ENCODE measurements at regions not wholly inside any gene's neighbourhood (a gene's known extent, or its start where the extent isn't known, plus 50 kb on each side); places are given as distances from the start of the nearest gene placed in this dataset.

DNA sequence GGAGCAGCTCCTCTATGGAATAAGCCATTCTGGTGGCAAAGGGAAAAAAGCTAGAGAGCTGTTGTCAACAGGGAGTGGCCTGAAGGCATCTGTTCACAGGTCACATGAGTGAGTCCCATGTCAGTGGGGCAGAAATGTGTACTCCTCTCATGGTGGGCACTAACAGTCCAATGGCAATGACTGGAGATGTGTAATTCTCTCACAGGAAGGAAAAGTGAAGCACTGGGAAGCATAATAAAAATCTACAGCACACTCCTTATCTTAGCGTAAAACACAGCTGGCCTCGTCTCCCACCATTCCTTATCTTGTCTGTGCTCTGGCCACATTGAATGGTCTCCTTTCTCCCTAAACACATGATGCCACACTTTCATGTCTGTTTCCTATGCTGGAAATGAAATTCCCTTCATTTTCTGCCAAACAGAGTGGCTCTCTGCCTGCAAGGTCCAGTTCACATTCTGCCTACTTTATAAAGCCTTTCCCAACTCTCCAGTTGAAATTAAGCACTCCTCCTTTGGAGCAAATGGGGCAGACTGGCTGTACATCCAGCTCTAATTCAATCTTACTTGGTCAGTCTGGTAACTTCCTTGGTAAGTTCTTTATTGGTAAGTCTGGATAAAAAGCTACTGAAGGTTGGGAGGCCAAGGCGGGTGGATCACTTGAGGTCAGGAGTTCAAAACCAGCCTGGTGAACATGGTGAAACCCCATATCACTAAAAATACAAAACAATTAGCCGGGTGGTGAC lies 139.8 kb downstream of the RPL22L1 start:
- DNase-seq (ENCODE audit: low read depth) = no peak

DNA sequence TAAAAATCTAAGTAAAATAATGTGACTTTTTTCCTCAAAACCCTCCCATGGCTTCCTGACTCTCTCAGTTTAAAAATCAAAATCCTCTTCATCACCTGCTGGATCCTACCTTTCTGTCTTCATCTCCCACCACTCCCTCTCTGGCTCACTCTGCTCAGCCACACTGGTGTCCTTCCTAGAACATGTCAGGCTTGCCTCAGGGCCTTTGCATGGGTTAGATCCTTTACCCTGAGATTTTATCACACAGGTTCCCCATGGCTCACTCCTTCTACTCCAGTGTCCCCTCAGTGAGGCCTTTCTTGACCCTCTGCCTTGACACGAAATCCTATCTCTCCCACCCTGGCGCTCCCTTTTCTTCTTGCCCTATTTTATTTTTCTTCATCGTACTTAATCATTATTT lies 141.8 kb downstream of the RPL22L1 start:
- DNase-seq (ENCODE audit: low read depth) = no peak

DNA sequence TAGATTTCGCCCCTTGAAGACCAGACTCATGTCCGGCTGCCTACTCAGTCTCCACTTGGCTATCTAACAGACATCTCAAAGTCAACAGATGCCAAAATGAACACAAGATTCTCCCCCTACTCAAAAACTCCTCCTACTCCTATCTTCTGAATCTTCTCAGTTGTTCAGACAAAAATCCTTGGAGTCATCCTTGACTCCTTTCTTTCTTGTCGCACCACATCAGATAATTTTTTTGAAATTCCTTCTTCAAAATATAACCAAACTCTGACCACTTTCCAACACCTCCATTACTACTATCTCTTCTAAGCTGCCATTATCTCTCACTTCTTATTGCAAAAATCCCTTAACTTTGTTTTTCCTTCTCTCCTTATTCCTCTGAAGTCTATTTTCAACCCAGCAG lies 141.9 kb upstream of the SLC7A14 start:
- no peak for DNase-seq (ENCODE audit: low read depth)

DNA sequence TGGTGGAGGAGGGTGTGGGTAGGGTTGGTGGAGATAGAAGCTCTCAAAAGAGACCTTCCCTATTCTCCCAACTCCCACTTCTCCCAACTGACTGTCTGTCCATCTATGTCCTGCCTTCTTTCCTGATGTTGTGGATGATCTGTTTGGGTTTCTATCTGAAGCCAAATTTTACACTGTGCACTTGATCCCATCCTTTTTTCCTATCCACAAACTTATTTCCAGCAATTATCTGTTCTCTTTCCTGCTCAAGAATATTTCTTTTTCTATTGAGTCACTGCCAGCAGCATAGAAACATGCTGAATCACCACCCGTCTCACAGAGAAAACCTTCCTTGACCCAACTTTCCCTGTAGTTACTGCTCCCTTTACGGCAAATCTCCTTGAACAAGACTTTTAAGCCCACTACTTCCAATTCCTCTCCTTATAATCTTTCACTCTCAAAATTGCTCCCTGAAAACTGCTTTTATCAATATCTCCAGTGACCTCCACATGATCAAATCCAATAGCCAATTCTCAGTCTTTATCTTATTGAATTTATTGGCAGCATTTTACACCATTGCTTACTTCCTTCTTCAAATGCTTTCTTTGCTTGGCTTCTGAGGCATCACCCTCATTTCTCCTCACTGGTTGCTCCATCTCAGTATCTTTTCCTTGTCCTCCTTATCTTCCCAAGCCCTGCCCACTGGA lies 141.2 kb upstream of the SLC7A14 start:
- no peak for DNase-seq (ENCODE audit: low read depth)

DNA sequence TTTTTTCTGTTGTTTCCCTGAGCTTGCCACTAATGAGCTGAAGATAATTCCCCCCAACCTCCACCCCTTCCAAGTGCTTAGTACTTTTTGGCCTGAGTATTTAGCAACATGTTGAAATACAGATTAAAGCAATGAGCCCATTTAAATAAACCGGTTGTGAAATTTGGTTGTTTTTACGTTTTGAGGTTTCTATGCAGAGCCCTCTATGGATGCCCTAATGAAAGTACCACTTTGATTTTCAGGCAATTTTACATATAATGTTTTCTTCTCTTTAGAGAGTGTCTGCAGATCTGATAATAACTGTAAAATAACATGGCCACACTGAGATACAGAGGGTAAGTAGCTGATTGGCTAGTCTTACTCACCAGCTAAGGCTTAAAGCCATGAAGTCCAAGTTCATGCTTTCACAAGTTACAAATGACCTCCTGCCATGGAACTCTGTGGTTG lies 139.4 kb upstream of the SLC7A14 start:
- DNase-seq (ENCODE audit: low read depth) = no peak

DNA sequence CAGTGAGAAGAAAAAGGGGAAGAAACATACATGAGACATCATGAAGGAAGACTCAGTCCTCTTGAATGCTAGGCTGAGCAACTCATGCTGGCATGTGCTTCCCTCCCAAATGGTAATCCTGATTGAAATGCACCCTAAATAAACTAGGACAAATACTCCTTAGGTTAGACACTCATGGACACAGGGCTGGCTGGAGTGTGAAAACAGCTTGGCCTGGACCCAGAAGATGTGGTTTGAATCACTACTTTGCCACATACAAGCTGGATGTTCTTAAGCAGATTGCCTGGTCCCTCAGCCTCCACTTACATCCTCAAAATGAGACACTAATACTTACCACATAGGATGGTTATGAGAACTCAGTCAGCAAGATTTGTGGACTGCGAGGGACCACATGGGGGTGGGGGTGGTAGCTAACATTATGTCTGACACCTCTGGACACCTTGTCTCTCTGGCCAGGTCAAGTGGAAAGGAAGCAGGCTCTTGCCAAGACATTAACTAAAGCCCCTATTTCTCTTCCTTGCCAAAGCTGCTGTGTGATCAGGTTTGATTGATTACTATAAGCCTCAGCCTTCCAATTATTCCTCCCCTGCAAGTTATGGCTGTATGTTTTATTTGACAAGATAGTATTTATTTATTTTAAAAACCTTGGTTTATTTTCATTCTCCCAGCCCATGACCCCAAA lies 138.9 kb upstream of the SLC7A14 start:
- no peak for DNase-seq (ENCODE audit: low read depth)

DNA sequence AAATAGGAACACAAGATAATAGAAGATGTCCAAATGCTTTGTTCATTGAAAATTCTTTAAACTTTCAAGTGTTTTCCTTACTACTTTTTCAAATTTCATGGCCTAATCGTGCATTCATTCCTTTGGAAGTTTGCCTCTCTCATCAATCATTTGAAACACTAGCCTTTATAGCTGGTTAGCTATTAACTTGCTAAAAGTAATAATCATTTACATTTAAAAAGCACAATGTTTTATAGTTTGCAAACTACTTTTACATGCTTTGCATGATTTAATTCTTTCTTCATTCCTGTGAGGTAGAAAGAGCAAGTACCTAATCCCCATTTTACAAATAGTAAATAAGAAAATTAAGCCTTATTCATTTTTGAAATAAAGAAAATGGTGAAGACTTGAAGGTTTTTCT lies 137.4 kb upstream of the SLC7A14 start:
- no peak for DNase-seq (ENCODE audit: low read depth)

DNA sequence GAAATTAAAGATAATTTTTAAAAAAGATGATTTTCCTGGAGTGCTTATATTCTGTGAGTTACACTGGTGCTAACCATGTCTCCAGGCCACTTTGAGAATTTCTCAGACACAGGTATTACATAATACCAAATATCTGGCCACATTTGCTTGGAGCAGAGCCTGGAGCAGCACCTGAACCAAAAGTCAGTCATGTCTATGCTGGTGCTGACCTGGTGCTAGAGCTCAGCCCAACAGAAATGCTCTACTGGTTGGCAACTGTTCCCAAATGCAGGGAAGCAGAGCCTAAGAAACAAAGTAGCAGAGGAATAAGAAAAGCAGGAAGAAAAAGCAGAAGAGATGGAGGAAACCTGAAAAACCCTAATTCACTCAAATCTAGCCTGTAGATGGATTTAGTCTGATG lies 135.7 kb upstream of the SLC7A14 start:
- no peak for DNase-seq (ENCODE audit: low read depth)

DNA sequence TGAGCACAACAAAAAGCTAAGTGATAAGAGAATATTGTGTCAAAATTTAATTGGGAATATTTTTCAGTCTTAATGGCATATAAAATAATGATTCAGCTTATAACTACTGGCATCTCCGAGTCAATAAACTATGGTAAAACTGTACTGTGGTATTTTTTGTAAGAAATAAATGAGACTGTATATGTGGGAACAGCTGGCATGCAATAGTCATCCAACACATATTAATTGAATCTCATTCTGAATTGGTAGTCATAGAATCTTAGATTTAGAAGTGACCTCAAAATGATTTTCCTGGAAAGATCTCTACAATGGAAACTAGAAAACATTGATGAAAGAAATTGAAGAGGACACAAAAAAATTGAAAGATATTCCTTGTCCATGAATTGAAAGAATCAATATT lies 133.4 kb upstream of the SLC7A14 start:
- DNase-seq (ENCODE audit: low read depth) = no peak

DNA sequence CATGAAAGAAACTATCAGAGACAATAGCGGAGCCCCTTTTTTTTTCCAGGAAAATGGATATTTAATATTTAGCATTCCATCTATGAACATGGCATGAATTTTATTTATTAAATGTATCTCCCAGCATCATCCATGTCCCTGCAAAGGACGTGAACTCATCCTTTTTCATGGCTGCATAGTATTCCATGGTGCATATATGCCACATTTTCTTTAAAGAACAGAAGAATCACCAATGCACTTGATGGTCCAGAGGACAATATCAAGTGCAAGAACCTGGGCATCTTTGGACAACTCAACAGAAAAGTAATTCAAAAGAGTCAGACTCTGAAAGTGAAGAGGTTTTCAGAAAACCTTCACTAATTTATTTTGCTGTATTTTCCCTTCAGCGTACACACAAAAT lies 133.0 kb upstream of the SLC7A14 start:
- DNase-seq (ENCODE audit: low read depth) = no peak

DNA sequence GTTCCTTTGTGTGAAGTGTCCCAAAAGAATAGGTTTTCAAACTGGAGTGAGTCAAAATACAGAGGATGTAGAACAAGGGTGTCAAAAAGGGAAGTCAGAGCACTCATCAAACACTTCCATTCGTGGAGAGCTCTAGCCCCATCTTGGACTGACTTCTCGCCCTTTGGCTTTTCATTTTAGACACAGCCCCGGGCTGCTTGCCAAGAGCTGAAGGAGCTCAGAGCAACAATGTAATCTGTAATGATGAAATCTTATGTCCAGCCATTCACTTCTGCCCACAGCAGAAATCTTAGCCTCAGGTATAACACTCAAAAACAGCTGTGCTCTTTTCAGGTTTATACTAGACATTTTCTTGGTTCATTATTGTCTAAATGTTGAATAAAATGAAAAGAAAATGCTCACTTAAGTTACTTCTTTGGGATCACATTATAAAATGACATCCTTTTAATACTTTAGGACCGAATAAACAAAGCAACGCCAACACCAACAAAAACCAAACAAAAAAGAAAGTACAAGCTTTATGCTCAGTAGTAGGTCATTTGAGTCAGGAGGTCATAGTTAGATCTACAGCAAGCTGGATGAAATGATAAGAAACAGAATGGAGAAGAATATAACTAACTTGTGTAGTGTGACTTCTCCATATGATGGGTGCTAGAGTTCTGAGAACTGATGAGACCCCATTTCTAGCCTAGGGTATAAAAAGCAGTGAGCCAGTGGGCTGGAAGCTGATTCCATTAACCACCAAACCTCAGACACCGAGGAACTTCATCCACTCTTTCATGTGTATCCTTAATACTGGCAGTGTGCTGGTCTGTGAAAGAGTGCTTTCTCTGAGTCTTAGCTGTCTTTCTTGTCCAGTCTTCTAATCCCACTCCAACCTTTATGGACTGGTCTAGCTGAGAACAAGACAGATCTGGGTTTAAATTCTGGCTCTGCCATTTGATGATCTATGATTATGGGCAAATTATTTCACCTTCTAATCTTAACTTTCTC lies 131.8 kb upstream of the SLC7A14 start:
- no peak for DNase-seq (ENCODE audit: low read depth)

DNA sequence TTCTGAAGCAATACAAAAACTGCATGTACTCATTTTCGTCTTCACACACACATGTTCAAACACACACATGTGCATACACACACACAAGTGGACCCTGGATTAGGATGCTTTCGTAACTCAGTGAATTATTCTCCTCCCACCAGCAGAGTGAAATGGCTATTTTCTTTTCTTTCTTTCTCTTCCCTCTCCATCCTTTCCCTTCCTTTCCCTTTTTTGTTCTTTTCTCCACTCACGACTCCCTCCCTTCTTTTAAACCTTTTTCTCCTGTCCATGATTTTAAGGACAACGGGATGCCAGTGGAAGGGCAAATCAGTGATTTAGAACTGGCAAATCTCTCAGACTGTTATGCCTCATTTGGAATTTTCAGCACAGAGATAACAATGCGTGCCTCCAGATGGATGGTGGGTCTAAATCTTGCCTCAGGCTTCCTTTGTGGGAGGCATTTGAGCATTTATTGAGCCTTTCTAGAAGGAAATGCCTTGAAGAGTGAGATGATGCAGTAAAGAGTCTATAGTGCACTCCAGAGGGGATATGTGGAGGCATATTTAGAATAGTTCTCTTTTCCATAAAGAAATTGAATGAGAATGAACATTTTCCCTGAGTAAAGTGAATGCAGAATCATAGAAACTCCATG lies 130.4 kb upstream of the SLC7A14 start:
- DNase-seq (ENCODE audit: low read depth) = no peak

DNA sequence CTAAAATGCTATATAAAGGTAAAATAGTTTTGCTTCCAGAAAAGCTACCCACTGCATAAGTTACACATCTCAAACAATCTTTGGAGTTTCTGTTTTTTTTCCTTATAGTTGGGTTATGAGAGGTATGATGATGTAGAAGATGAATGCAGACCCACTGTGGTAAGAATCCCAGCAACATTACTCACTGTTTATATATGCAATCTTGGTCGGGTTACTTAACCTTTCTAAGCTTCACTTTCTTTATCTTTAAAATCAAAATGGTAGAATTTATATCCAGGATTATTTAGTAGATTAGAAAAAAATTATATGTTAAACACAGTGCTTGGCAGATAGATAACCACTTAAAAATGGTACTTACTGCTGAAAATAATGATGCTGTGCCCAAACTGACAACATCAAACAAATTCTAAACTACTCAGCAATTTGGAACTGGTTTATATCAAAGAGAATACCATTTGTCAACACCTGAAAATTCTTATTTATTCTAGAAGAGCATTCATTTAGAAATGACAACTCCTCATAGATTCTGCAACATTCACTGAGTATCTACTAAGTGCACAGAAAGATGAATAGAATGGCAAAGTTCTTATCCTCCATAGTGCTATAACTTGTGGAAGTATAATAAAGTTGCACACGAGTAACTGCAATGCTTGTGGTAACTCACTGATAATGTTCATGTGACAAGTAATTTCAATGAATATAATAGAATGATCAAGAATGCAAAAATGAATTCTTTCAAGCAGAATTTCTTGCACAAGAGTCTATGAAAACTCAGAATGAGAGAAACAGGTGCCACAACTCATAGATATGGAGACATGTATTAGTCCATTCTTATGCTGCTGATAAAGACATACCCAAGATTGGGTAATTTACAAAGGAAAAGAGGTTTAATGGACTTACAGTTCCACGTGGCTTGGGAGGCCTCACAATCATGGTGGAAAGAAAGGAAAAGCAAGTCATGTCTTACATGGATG lies 129.0 kb upstream of the SLC7A14 start:
- DNase-seq (ENCODE audit: low read depth) = no peak

DNA sequence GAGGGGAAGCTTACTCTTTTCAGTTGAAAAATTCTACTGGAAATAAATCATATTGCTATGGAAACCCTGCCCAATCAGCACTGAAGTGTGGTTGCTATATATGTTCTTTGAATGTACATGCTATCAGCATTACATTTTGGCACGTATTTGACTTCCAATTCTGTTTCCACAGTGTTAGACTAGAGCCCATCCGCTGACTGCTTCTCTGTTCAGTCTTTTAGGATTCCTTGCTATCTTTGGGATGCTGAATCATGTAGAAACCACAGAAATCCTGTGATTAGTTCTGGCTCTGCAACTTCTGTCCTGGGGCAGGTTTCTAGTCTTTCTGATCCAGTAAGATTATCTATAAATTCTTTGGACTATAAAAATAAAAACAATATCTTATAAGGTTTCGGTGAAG lies 128.2 kb upstream of the SLC7A14 start:
- DNase-seq (ENCODE audit: low read depth) = no peak

DNA sequence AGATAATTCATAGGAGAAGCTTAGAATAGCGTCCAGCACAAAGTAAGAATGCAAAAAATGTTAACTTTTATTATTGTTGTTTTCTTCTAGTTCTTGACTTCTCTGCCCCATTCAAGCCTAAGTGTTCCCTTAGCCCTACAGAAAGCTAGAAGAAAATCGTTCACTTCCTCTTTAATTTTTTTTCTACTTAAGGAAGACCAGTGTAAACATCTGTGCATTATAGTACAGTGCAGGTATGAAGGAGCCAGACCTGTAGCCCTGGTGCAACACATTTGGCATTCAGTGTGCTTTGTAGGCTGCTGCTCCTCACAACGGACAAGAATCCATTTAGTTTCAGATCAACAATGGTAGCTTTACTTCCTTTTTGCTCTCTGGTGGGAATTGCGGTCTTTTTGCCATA lies 127.8 kb upstream of the SLC7A14 start:
- no peak for DNase-seq (ENCODE audit: low read depth)

DNA sequence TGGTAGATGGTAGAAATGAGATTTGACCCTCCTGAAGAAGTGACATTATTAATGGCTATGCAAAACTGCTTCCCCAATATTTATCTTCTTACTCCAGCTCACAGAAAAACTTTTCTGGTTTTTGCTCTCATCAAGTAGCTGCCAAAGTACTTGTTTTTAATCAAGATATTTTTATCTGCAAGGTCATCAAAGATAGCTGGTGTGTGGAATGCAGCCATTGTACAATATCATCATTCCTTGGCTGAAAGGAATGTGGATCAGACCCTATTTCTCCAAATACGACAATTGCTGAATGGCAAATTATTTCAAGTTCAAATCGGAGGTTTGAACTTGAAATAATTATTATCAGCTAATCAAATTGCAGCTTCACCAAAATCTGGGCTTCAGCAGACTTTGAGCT lies 126.9 kb upstream of the SLC7A14 start:
- no peak for DNase-seq (ENCODE audit: low read depth)

DNA sequence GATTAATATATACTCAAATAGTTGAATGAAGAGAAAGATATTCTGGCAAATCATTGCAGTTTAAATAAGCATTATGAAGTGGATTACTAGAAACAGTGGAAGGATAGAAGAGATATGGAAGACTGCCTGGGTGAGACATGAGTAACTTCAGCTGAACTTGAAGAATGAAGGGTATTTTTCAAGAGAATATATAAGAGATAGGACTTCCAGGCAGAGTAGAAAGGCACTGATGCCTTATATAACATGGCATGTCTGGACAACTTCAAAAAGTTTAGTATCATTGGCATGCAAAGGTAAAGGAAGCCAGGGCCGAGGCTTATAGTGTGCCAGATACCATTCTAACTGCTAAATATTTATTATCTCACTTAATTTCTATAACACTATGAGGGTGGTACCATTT lies 126.5 kb upstream of the SLC7A14 start:
- DNase-seq (ENCODE audit: low read depth) = no peak

DNA sequence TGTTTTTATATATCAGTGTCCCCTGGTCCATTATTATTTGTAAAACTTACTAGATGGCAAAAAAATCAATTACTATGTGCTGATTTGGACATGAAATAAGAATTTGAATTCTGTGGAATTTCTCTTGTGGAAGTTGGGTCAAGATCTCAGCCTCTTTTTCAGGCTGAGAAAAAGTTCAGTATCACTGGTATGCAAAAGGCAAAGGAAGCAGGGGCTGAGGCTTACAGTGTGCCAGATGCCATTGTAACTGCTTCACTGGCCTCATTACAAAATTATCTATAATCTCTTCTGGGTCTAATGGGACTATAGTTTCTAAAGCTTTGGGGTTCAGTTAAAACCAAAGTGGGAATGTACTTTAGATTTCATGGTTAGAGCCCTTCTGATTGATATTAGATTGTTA lies 125.9 kb upstream of the SLC7A14 start:
- DNase-seq (ENCODE audit: low read depth) = no peak

DNA sequence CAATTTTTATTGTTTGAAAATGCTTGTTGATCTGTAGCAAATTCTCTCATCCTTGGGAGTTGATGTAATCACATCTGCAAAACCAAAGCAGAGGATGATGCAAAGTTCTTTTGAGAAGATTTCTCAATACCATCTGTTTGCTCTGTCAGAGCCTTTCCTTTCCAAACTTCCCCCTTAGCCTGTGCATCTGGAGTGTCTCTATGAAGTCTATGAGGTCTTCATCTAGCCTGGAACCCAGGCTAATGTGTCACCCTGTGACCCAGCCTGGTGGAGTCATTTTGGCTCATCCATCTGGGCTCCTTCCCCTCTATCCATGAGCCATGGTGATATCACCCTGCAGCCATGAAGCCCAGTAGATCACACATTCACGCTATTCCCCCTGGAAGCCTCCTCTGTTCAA lies 123.2 kb upstream of the SLC7A14 start:
- DNase-seq (ENCODE audit: low read depth) = no peak

DNA sequence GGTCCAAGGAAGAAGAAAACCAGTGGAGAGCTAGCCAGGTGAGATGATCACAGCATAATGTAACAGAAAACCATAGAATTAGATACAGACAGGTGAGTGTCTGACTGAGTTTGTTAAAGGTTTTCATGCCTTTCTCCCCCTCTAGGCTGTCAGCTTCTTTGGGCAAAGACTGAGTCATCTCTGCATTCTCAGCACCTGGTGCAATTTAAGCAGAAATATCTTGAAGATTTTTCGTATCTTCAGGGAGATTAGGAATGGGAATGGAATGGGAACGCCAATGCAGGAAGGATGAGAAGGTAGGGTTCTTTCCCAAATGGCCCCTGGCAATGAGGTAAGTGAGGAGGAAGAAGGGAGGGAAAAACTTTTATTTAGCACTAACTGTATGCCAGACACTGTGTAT lies 122.0 kb upstream of the SLC7A14 start:
- no peak for DNase-seq (ENCODE audit: low read depth)

All from activated gamma-delta T cell treated with anti-CD3 and anti-CD28 coated beads, Interleukin-2, amount 50 U/mL, for 16 hours (primary cell).